GM21367 (cell line): ENCODE measurements at regions not wholly inside any gene's neighbourhood (a gene's known extent, or its start where the extent isn't known, plus 50 kb on each side); places are given as distances from the start of the nearest gene placed in this dataset.

Experiments
- ATAC-seq: cut with Tn5 transposase; IDR thresholded peaks from one replicate; pipeline ENCODE4 v1.9.1; 2021; ENCODE audit not compliant: unreplicated experiment

GRCh38 chr2:120473522-120474271 lies 127.8 kb downstream of the INHBB start:
- ATAC-seq = no peak

- ATAC-seq = no peak
Measured at GRCh38 chr2:120474486-120474885, 128.6 kb downstream of the INHBB start.

GRCh38 chr2:120476141-120476540 lies 130.2 kb downstream of the INHBB start:
- ATAC-seq = no peak

- no peak for ATAC-seq
Measured at GRCh38 chr2:120477198-120477597, 131.3 kb downstream of the INHBB start.

GRCh38 chr2:120477831-120478481 lies 132.0 kb downstream of the INHBB start:
- ATAC-seq = no peak

GRCh38 chr2:120480346-120480902 lies 134.5 kb downstream of the INHBB start:
- ATAC-seq = no peak

- no peak for ATAC-seq
Measured at GRCh38 chr2:120480903-120481445, 135.0 kb downstream of the INHBB start.

- ATAC-seq = no peak
Measured at GRCh38 chr2:120481446-120482194, 135.7 kb downstream of the INHBB start.

GRCh38 chr2:120482334-120482733 lies 136.4 kb downstream of the INHBB start:
- ATAC-seq = no peak

GRCh38 chr2:120483355-120483754 lies 137.4 kb downstream of the INHBB start:
- no peak for ATAC-seq

- ATAC-seq = no peak
Measured at GRCh38 chr2:120485096-120485495, 139.2 kb downstream of the INHBB start.

GRCh38 chr2:120486441-120486840 lies 140.5 kb downstream of the INHBB start:
- ATAC-seq = no peak

- ATAC-seq = no peak
Measured at GRCh38 chr2:120486946-120487345, 141.0 kb downstream of the INHBB start.

GRCh38 chr2:120488531-120488930 lies 142.6 kb downstream of the INHBB start:
- ATAC-seq = no peak

GRCh38 chr2:120489023-120489422 lies 143.1 kb downstream of the INHBB start:
- ATAC-seq = no peak

- ATAC-seq = no peak
Measured at GRCh38 chr2:120490091-120490798, 144.3 kb downstream of the INHBB start.

- no peak for ATAC-seq
Measured at GRCh38 chr2:120491111-120491625, 145.2 kb downstream of the INHBB start.

GRCh38 chr2:120493231-120493630 lies 147.3 kb downstream of the INHBB start:
- no peak for ATAC-seq

- ATAC-seq = no peak
Measured at GRCh38 chr2:120494446-120494845, 148.5 kb downstream of the INHBB start.

- no peak for ATAC-seq
Measured at GRCh38 chr2:120495586-120495985, 149.7 kb downstream of the INHBB start.
